GM21786 (cell line): ENCODE measurements at regions not wholly inside any gene's neighbourhood (a gene's known extent, or its start where the extent isn't known, plus 50 kb on each side); places are given as distances from the start of the nearest gene placed in this dataset.

Source experiments
- ATAC-seq: cut with Tn5 transposase; IDR thresholded peaks from one replicate; pipeline ENCODE4 v1.9.1; 2021; ENCODE audit not compliant: unreplicated experiment

- ATAC-seq = no peak
These were observed 480.4 kb upstream of the SGCG start for GRCh38 chr13:22700246-22700887.

DNA sequence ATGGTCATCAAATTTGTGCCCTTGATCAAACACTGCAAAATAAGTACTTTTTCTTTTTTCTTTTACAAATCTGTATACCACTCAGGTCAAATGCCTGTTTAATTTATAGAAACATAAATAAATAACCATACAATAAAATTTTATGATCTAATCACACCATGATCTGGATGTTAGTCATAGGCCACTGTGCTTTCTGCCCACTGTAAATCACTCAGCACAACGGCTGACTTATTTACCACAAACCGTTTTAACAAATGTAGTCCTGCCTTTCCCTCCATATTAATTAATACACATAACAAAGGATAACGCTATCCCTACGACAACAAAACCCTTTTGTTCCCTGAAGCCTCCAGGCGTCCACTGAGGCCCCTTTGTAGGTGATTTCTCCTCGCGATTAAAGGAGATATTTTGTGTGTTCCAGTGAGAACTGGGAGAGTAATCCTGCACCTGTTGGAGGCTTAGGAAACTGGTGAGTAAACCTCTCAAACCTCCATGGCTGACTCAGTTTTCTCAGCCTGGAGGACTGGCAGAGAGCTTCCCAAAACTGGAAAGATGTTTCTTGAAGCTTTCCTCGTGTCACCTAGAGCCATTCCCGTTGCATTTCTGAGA is 477.1 kb upstream of the SGCG start:
- no peak for ATAC-seq

- no peak for ATAC-seq
These were observed 472.8 kb upstream of the SGCG start for GRCh38 chr13:22707946-22708345.

- ATAC-seq = no peak
These were observed 463.7 kb upstream of the SGCG start for GRCh38 chr13:22717036-22717435.

GRCh38 chr13:22726726-22727125 is 454.1 kb upstream of the SGCG start:
- ATAC-seq = no peak

DNA sequence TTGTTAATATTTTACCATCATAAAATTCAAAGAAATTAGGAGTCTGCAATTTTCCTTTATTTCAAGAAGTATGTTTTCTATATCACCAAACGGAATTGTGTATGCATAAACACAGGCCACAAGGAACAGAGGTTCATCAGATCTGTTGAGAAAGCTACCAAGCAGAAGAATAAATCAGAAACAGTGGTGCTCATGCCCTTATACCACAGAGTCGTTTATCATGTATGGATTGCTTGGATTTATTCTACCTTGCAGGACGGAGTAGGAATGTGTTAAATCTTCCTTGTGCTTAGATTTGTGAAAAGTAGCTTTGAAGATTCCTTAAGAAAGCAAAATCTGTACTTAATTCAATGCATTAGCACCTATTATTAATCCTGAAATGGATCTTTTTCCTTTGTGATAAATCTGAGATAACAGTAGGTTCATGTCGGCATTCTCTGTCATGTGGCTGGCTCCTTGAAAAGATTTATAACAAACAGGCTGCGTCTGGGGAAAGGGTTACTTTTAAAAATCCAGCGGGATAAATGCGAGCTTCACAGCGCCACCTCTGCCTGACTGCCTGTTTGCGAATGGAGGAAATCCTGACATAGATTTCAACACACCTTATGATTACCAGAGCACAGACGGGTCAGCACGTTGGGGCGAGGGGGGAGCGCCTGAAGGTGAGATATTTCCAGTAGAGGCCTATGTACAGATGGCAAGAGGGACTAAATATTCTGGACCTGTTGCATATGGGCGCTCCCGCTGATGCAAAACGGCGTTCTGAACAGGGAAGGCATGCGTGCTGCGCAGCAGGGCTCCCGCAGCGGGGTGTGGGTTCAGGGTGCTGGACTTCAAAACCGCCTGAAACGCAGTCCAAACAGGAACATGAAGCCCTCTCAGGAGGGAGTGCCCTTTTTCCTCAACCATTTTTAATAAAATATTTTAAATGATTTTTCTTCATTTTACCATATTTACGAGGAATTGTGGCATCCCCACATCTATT is 445.5 kb upstream of the SGCG start:
- no peak for ATAC-seq

- ATAC-seq = no peak
These were observed 444.6 kb upstream of the SGCG start for GRCh38 chr13:22736084-22736767.

GRCh38 chr13:22736768-22737092 is 444.0 kb upstream of the SGCG start:
- no peak for ATAC-seq

- ATAC-seq = no peak
These were observed 442.4 kb upstream of the SGCG start for GRCh38 chr13:22738357-22738756.

DNA sequence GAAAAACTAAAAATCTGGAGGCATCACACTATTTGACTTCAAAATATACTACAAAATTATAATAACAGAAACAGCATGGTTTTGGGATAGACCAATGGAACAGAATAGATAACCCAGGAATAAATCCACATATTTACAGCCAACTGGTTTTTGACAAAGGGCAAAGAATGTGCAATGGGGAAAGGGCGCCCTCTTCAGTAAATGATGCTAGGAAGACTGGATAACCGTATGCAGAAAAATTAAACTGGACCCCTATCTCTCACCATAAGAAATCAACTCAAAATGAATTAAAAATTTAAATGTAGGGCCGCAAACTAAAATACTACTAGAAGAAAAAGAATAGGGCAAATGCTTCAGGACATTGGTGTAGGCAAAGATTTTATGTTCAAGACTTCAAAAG is 440.5 kb upstream of the SGCG start:
- ATAC-seq = no peak

DNA sequence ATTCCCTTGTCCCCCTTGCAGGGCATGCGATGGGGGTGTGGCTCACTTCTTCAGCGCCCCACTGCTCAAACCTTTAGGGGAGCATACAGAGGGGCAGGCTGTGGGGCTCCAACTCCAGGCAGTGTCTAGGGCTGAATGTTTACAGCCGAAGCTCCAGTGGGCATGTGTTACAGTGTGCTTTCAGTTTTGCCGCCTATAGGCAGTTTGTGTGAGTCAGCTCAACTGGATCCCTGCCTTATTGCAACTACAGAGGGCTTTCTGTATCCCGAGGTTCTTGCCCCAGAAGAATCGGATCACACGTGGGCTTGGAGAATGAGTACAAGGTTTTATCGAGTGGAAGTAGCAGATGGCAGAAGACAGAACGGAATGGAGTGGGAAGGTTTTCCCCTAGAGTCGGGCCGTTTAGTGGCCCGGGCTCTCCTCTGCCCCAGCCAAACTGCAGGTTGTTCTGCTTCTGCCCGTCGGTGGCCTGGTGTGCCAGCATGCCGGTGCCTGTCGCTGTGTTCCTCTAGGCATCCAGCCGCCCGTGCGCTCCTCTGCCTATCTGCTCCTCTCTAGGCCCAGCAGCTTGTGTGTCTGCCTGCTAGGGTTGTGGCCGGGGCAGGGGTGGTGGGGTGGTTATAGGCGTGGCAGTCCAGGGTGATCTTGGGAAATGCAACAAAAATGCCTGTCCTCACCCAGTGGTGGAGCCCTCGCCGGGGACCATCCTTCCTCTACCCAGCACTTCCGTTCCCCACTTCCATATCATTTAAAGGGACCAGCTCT is 435.9 kb upstream of the SGCG start:
- no peak for ATAC-seq

DNA sequence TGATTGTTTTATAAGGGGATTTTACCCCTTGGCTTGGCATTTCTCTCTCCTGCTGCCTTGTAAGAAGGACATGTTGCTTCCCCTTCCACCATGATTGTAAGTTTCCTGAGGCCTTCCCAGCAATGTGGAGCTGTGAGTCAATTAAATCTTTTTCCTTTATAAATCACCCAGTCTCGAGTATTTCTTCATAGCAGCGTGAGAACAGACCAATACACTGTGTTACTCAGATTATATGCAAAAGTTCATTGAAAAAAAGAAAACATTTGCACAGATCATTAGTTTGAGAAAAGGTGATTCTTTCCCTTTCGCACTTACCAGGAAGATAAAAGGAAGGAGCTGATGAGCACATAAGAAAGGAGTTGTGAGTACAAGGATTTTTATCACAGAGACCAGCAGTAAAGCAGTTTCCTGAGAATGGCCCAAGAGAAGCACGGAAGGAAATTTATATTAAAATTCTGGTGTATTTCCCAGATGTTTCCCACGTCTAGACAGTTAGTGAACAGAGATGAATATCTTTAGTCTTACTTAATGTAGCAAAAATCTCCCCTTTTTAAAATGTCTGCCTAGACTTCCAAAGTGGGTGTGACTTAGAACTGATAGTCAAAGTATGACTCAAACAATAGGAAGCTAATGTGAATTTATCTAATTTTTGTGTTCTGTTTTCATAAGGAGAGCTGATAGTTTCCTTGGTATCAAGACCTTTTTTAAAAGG is 431.8 kb upstream of the SGCG start:
- no peak for ATAC-seq

- no peak for ATAC-seq
These were observed 431.2 kb upstream of the SGCG start for GRCh38 chr13:22749626-22750025.

DNA sequence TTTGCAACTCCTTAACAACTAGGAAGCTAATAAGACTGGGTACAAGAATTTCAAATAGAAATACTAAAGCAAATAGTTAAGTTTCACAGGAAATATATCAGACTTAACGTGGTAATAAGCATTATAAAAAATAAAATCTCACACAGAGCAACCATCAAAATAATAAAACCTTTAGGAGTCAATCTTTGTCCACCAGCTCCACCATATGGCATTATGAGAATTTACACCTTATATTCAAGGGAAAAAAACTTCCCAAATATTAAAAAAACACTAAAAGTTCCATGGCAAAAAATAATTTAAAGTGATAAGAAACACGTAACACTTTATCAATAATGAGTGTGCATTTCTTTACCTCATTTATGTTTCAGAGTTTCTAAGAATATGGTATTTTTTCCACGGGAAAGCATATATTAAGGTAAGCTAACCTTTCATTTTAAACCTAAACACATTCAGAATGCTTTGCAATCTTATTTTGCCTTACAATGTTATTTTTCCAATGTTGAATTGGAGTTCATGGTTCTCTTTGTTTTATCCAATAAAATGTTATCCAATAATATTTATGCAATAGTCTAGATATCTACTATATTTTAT is 423.2 kb upstream of the SGCG start:
- ATAC-seq = no peak

DNA sequence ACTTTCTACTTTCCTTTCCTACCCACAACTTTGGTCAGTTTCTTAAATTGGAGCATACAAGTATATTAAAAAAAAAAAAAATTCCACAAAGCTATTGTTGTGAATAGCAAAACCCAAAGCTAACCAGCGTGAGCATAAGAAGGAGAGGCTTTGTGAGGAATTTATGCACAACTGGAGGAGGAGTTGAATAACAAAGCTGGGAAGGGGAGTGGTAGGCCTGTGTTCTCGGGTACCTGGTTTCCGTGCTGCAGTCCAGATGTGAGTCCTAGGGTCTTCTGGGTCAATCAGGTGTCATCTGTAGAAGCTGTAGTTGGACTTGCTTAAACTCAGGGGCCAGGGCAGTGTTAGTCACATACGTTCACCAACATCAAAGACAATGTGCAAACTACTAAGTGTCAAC is 422.5 kb upstream of the SGCG start:
- ATAC-seq = no peak

GRCh38 chr13:22761709-22762108 is 419.1 kb upstream of the SGCG start:
- no peak for ATAC-seq

DNA sequence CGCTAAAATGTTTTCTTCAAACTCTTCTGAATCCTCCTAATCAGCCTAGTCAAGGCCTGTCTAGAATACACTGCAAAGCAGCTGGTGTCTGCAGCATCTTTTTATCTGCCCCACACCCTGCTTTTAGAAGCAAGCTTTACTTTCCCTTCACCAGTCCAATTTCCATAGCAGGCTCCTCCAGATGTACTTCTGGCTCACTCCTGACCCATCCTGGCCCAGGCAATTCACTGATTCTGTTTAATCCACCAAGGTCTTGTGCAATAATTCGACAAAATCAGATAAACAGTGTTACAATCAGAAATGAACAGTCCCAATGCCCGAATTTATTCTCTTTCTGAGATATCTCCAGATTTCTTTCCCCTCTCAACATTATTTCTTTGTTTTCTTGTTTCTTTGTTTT is 415.2 kb upstream of the SGCG start:
- ATAC-seq = no peak

DNA sequence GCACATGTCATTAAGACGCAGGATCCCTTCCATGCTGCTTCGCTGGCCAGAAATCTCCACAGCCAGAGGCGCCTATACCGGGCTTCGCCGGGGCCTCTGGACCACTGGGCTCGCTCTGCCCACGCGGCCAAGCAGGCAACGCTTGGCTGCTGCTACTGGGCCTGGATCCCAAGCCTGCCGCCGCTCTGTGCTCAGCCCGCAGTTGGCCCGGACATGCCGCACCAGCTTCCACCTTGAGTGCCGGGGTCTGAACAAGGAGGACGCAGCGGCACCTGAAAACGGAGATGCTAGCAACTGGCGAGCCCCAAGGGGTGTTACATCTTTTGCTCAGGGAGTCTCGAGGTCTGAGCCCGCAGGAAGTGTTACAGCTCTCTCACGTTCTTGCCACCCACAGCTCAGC is 409.9 kb upstream of the SGCG start:
- ATAC-seq = no peak

DNA sequence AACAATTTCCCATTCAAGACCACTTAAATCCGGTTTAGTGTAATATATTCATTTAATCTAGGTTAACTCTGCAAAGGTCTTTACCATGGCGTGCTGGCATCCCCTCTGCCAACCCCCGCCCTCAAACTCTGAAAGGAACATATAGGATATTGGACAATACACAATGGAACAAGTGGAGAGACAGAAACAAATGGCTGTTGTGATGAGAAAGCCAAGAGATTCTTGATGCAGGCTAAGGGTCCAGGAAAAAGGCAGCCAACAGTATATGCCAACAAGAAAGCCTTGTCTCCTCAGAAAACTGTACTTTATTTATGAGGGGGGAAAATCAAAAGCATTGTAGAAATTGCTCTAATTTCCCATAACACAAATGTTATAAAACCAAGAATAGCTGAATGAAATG is 407.3 kb upstream of the SGCG start:
- no peak for ATAC-seq
